Activated CD8-positive, alpha-beta T cell treated with anti-CD3 and anti-CD28 coated beads for 36 hours (primary cell): ENCODE measurements at regions not wholly inside any gene's neighbourhood (a gene's known extent, or its start where the extent isn't known, plus 50 kb on each side); places are given as distances from the start of the nearest gene placed in this dataset.

Experiments used
- ATAC-seq: fragments of 200-7000 bp; cut with Tn5 transposase; one replicate; pipeline ENCODE4 v1.10.0; 2021; ENCODE audit warnings: mild to moderate bottlenecking, moderate library complexity
- CTCF ChIA-PET: fragments of 350-600 bp; sonication (Branson Sonifier 250); formaldehyde crosslinking; loops from one replicate; lab custom pipeline; 2021; ENCODE audit warnings: antibody characterized with exemption; lab: Charles Lee
- POLR2A ChIA-PET: fragments of 350-600 bp; sonication (Branson Sonifier 250); formaldehyde crosslinking; loops from one replicate; lab custom pipeline; 2021; ENCODE audit warnings: antibody characterized with exemption; lab: Charles Lee
- DNase-seq: peaks from one replicate; pipeline ENCODE4 v3.0.0-alpha.2; 2020
- H3K27ac Mint-ChIP-seq: one replicate; pipeline ENCODE4 v1.8.0; 2021; ENCODE audit warnings: mild to moderate bottlenecking, mixed read lengths
- H3K27me3 Mint-ChIP-seq: one replicate; pipeline ENCODE4 v1.8.0; 2021; ENCODE audit warnings: mixed read lengths
- H3K36me3 Mint-ChIP-seq: one replicate; pipeline ENCODE4 v1.8.0; 2021; ENCODE audit warnings: low read depth, mixed read lengths
- H3K4me1 Mint-ChIP-seq: one replicate; pipeline ENCODE4 v1.8.0; 2021; ENCODE audit warnings: low read depth, mixed read lengths
- H3K4me3 Mint-ChIP-seq: one replicate; pipeline ENCODE4 v1.8.0; 2021; ENCODE audit warnings: mild to moderate bottlenecking, moderate library complexity, mixed read lengths
- H3K9me3 Mint-ChIP-seq: one replicate; pipeline ENCODE4 v1.8.0; 2021; ENCODE audit warnings: mixed read lengths
- CTCF ChIP-seq: fragments of 200-600 bp; IDR thresholded peaks from one replicate; pipeline ENCODE4 v1.8.0; 2022; ENCODE audit warnings: antibody characterized with exemption, mild to moderate bottlenecking
- intact Hi-C: fragments of 100-400 bp; cut with micrococcal nuclease; formaldehyde crosslinking; loops from one replicate; pipeline ENCODE4 v1.10.0; 2022

GRCh38 chr10:43802988-43803696, 154.5 kb upstream of the ZNF32 start:
- H3K36me3 Mint-ChIP-seq, result no peaks in the 10 kb centered on the region
- H3K4me3 Mint-ChIP-seq, result no peak overlapping the region
- H3K27me3 Mint-ChIP-seq, result peaks cover 3% of the 10 kb centered on the region
- CTCF ChIA-PET, result interaction anchor here (0.8 to 1.6 kb wide), 2 partner anchors 113 to 120 kb away, joined by 3 to 7 read pairs; no protein-coding TSS in a partner anchor
- DNase-seq (no peak), ATAC-seq (no peak)
- POLR2A ChIA-PET, result interaction anchor here (0.7 to 1.2 kb wide), 3 partner anchors 13 to 76 kb away, joined by 3 read pairs; no protein-coding TSS in a partner anchor
- TF ChIP-seq CTCF, result no peak
- no peak overlapping the region for H3K27ac Mint-ChIP-seq
- intact Hi-C loops, result no loop called here
- H3K4me1 Mint-ChIP-seq, result peaks cover 14% of the 10 kb centered on the region
- no peaks in the 10 kb centered on the region for H3K9me3 Mint-ChIP-seq

GRCh38 chr10:43801626-43802025, 152.9 kb upstream of the ZNF32 start:
- DNase-seq (no peak), ATAC-seq (no peak)
- H3K4me3 Mint-ChIP-seq, result no peak overlapping the region
- peaks cover 4% of the 10 kb centered on the region for H3K4me1 Mint-ChIP-seq
- no peak for TF ChIP-seq CTCF
- intact Hi-C loops, result no loop called here
- H3K27me3 Mint-ChIP-seq, result peaks cover 3% of the 10 kb centered on the region
- no peak overlapping the region for H3K27ac Mint-ChIP-seq
- H3K9me3 Mint-ChIP-seq, result no peaks in the 10 kb centered on the region
- no peaks in the 10 kb centered on the region for H3K36me3 Mint-ChIP-seq
- ChIA-PET CTCF (interaction anchor here (0.9 to 1.3 kb wide), 2 partner anchors 8 to 16 kb away, joined by 3 read pairs; no protein-coding TSS in a partner anchor), POLR2A (interaction anchor here (0.6 kb wide), 1 partner anchor 23 kb away, joined by 4 read pairs; no protein-coding TSS in a partner anchor)

DNA sequence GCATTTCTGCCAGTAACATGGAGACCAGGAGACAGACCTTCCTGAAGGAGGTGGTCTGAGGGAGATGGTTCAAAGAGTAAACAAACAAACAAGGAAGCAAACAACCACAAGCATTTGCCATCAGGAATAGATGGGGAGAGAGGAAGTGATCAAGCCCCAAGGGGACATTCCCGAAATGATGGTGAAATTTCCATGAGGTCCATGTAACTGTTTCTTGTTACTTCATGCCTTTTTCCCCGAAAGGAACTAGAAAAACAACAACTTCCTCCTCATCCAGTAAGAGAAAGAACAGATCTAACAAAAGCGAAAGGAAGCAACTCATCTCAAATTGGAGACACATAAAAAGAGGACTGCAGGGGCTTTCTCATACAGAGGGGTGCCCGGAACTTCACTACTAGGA, 152.5 kb upstream of the ZNF32 start:
- peaks cover 2% of the 10 kb centered on the region for H3K4me1 Mint-ChIP-seq
- DNase-seq, result no peak
- H3K27ac Mint-ChIP-seq, result no peak overlapping the region
- H3K9me3 Mint-ChIP-seq, result no peaks in the 10 kb centered on the region
- CTCF ChIA-PET, result interaction anchor here (1.3 kb wide), 1 partner anchor 16 kb away, joined by 3 read pairs; no protein-coding TSS in a partner anchor
- TF ChIP-seq CTCF, result no peak
- intact Hi-C loops, result no loop called here
- no peak for ATAC-seq
- H3K27me3 Mint-ChIP-seq, result peaks cover 3% of the 10 kb centered on the region
- H3K36me3 Mint-ChIP-seq, result no peaks in the 10 kb centered on the region
- H3K4me3 Mint-ChIP-seq, result no peak overlapping the region
- POLR2A ChIA-PET, result no interaction called here

DNA sequence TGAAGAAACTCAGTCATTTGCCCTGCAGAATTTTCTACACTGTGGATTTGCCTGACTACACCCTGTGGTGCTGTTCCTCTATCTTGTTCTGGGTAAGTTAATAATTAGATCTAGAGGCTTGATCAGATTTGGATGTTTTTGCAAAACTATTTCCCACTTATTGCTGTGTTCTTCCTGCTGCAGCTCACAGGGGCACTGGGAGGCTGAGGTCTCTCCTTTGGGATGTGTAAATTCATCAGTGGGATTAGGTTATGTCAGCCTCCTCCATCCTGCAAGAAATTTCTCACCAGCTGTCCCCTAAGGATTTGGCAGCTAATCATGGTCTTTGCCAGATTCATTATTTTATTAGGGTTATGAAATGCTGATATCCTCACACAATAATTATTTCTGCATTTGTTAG, 148.1 kb upstream of the ZNF32 start:
- CTCF ChIA-PET, result no interaction called here
- Mint-ChIP-seq H3K27ac (no peak overlapping the region), H3K27me3 (peaks cover 5% of the 10 kb centered on the region), H3K36me3 (no peaks in the 10 kb centered on the region), H3K4me1 (no peaks in the 10 kb centered on the region), H3K4me3 (no peak overlapping the region), H3K9me3 (no peaks in the 10 kb centered on the region)
- intact Hi-C loops, result no loop called here
- POLR2A ChIA-PET, result no interaction called here
- ATAC-seq, result no peak
- no peak for TF ChIP-seq CTCF
- DNase-seq, result no peak

DNA sequence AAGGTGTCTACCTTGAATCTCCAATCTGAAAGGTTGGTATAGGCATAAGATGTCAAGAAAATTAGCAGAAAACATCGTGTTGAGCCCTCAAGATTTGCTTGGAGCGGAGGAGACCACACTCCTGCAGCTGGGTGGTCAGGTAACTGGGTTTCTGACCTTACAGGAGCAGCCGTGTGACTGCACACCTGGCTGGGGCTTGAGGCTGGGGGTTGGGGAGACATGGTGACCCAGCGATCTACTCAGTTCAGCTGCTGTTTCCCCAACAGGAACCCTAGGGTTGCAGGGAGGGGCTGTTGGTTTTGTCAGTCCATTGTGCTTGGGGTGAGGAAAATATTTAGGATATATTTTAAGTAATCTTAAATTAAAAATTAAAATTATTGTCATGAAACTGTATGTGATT, 147.0 kb upstream of the ZNF32 start:
- no peaks in the 10 kb centered on the region for H3K4me1 Mint-ChIP-seq
- ATAC-seq (no peak), DNase-seq (no peak)
- TF ChIP-seq CTCF, result no peak
- H3K9me3 Mint-ChIP-seq, result no peaks in the 10 kb centered on the region
- peaks cover 5% of the 10 kb centered on the region for H3K27me3 Mint-ChIP-seq
- intact Hi-C loops, result no loop called here
- POLR2A ChIA-PET, result no interaction called here
- CTCF ChIA-PET, result no interaction called here
- H3K27ac Mint-ChIP-seq, result no peak overlapping the region
- no peaks in the 10 kb centered on the region for H3K36me3 Mint-ChIP-seq
- H3K4me3 Mint-ChIP-seq, result no peak overlapping the region
